Activated CD8-positive, alpha-beta memory T cell treated with anti-CD3 and anti-CD28 coated beads for 24 hours (primary cell): ENCODE measurements at regions not wholly inside any gene's neighbourhood (a gene's known extent, or its start where the extent isn't known, plus 50 kb on each side); places are given as distances from the start of the nearest gene placed in this dataset.
"Not testable (repeated sequence)": the region's sequence is repeated elsewhere in the genome, so short reads cannot be mapped to it uniquely, and the experiment has no call there.

Source experiments
- DNase-seq: peaks from one replicate; pipeline ENCODE4 v3.0.0-alpha.2; 2020

- not testable (repeated sequence) for DNase-seq
Observed at GRCh38 chr10:64360240-64360639, 839.0 kb downstream of the REEP3 start.

DNA sequence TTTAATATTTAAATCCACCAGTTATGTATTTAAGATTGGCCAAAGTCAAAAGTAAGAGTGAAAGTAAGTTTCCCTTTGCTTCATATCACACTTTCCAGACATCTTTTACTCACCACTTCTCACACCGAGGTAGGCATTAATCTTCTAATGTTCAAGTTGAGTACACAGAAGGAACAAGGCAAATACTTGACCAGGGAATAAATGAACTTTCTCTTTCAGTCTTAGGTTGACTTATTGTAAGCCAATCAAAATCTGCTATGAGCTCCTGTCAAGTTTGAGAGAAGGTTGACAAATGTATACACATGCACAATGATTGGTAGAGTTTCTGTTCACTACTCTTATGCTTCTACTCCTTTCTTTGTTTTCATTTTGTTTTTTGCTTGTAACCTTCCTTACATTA, 842.5 kb downstream of the REEP3 start:
- DNase-seq = no peak

GRCh38 chr10:64365663-64366062, 844.5 kb downstream of the REEP3 start:
- DNase-seq = no peak

DNA sequence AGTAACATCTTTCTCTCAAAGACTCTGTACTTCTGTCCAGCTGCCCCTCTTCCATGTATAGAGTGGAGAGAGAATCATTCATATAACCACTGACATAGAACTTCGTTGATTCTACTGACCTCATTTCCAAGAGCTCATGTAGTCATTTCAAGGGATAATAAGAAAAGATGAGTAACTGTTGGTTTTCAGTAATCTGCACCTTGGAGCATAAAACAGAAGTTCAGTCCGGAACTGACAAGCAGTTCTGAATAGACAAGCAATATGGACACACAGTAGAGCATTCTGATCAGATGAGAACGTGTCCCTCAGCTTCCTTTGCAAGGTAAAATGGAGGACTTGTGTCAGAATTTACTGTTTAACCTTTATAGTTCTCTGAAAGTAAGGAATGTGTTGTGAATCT, 847.1 kb downstream of the REEP3 start:
- no peak for DNase-seq

- no peak for DNase-seq
Observed at GRCh38 chr10:64369885-64370773, 848.9 kb downstream of the REEP3 start.

DNA sequence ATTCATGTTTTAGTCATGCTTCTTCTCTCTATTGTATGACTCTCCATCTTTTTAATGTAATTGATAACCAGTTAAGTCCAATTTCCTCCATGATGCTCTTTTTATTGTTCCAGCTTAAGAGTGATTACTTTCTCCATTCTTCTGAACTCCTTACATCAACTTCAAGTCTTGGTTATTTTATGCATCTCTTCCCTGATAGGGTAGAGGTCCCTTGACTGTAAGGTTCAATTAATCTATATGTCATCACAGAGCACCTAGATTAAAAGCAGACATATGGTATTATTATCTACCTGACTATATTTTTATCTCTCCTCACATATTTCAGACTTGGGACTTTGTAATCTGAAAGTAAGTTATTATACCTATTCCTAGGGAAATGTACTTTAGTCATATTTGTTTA, 853.1 kb downstream of the REEP3 start:
- DNase-seq = no peak

GRCh38 chr10:64376167-64376566, 855.0 kb downstream of the REEP3 start:
- DNase-seq = no peak

- DNase-seq = no peak
Observed at GRCh38 chr10:64379898-64380297, 858.7 kb downstream of the REEP3 start.

- no peak for DNase-seq
Observed at GRCh38 chr10:64385355-64385754, 864.2 kb downstream of the REEP3 start.

DNA sequence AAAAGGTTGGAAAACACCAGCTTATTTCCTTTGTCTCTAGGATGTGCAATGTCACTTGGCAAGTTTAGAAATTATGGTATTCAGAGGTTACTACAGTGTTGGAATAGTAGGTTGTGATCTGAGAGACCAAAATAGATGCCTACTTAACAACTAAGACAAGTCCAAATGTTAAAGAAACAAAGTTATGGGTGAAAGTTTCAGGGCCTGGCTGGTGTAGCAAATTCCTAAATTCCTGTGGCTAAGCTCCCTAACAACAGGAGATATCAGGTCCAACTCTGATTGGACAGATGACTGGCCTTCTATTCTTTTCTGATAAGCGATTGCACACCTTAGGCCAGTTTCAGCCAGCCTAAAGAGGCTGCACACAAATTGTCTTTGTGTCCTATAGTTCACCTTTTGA, 873.5 kb downstream of the REEP3 start:
- no peak for DNase-seq

GRCh38 chr10:64396105-64396708, 875.0 kb downstream of the REEP3 start:
- no peak for DNase-seq

GRCh38 chr10:64397125-64397524, 875.9 kb downstream of the REEP3 start:
- DNase-seq = no peak

DNA sequence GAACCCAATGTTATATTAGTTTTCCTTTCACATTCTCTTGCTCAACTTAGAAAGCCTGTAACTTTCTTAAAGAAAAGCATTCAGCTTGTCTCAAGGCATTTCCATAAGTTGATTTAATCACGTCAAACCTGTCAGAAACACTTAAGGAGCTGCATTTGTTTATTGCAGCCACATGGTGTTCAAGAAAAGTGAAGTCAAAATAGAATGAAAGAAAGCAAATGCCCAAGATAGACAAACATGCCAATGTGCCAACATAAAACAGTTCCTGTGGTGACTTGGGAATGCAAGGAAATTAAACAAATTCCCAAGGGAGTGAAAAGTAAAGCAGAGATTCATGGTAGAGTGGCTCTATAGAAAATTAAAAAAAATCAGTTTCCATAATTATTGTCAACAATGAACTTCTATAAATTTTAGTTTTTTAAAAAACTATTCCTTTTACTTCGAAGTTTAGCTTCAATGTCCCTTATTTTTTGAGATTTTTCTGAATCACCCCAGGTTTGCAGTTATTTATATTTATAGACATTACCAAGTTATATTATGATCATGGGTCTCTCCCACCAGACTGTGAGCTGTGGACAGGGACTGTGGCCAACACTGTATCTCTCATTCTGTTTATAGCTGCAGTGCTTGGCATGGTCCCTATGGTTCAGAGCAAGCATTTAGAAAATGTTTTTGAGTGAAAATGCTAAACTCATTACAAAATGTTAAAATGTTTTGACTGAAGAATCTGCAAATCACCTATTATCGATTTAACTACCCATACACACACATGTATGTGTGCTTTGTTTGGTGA, 887.4 kb downstream of the REEP3 start:
- no peak for DNase-seq

- DNase-seq = no peak
Observed at GRCh38 chr10:64409349-64409748, 888.1 kb downstream of the REEP3 start.

- DNase-seq = no peak
Observed at GRCh38 chr10:64416011-64416410, 894.8 kb downstream of the REEP3 start.

GRCh38 chr10:64419461-64419860, 898.3 kb downstream of the REEP3 start:
- DNase-seq = no peak

DNA sequence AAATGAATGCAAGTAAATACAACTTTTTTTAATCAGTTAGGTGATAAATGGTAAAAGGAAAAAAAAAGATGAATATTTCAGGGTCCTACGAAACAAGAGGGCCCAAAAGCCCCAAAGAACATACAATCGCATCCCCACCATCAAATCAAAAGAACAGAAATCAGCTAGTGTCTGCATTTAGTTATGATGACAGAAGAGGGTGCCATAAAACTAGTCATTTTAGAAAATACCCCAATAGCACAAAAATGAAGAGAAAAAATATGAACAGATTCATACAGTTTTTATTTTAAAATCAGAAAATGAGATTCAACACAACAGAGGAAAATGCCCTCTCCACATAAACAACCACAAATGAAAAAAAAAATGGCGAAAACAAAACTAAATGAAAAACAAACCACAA, 905.5 kb downstream of the REEP3 start:
- DNase-seq = no peak

- no peak for DNase-seq
Observed at GRCh38 chr10:64430690-64431323, 909.6 kb downstream of the REEP3 start.

GRCh38 chr10:64441872-64442271, 920.7 kb downstream of the REEP3 start:
- not testable (repeated sequence) for DNase-seq

- no peak for DNase-seq
Observed at GRCh38 chr10:64444163-64444562, 923.0 kb downstream of the REEP3 start.

- DNase-seq = no peak
Observed at GRCh38 chr10:64444564-64444963, 923.4 kb downstream of the REEP3 start.

GRCh38 chr10:64449603-64450002, 928.4 kb downstream of the REEP3 start:
- DNase-seq = no peak

DNA sequence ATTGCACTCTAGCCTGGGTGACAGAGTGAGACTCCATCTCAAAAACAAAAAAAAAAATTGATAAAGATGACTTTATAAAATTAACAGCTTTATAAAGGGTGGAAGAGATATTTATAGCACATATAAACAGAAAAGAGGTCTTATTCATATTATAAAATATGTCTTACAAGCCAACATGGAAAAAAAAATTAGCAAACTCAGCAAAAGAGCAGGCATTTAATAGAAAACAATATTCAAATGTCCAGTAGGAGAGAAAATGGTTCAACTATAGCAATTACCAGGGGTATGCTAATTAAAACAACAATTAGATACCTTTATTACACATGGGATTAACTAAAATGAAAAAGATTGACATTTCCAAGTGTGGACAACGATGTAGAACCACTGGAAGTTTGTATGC, 929.1 kb downstream of the REEP3 start:
- no peak for DNase-seq
